ENCODE measurements at regions not wholly inside any gene's neighbourhood (a gene's known extent, or its start where the extent isn't known, plus 50 kb on each side); places are given as distances from the start of the nearest gene placed in this dataset.

DNA sequence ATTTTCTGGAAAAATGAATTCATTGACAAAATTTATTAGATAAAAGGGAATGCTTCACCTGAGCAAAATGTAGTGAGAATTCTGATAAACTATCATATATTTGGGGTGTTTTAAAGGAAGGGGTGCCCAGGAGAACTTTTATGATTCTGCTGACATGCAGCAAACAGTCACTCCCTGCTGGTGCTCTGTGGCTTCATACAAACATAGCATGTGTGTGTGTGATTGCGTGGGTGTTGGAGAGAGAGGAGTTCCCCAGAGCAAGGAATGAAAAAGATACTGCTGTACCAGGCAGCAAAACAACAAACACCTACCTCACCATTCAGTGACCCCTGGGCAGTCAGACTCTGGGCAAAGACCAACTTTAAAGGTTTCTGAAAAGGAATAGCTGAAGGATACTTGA is 546.7 kb downstream of the RFC3 start:
- no peak for DNase-seq (ENCODE audit: extremely low read depth, insufficient read length)
- TF ChIP-seq, protein P1, sequence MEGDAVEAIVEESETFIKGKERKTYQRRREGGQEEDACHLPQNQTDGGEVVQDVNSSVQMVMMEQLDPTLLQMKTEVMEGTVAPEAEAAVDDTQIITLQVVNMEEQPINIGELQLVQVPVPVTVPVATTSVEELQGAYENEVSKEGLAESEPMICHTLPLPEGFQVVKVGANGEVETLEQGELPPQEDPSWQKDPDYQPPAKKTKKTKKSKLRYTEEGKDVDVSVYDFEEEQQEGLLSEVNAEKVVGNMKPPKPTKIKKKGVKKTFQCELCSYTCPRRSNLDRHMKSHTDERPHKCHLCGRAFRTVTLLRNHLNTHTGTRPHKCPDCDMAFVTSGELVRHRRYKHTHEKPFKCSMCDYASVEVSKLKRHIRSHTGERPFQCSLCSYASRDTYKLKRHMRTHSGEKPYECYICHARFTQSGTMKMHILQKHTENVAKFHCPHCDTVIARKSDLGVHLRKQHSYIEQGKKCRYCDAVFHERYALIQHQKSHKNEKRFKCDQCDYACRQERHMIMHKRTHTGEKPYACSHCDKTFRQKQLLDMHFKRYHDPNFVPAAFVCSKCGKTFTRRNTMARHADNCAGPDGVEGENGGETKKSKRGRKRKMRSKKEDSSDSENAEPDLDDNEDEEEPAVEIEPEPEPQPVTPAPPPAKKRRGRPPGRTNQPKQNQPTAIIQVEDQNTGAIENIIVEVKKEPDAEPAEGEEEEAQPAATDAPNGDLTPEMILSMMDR (IDR thresholded peaks at IDR 0.05; ENCODE audit: insufficient read depth, low read length, poor library complexity, severe bottlenecking), result no peak
- H3K4me3 ChIP-seq (replicated peaks; ENCODE audit: low read depth, low read length), result no peak overlapping the region
- H3K36me3 ChIP-seq (ENCODE audit: control insufficient read depth, insufficient read depth, low read length), result no peaks in the 10 kb centered on the region
- no peaks in the 10 kb centered on the region for H3K27me3 ChIP-seq (replicated peaks; ENCODE audit: control insufficient read depth, insufficient read depth, low read length)

DNA sequence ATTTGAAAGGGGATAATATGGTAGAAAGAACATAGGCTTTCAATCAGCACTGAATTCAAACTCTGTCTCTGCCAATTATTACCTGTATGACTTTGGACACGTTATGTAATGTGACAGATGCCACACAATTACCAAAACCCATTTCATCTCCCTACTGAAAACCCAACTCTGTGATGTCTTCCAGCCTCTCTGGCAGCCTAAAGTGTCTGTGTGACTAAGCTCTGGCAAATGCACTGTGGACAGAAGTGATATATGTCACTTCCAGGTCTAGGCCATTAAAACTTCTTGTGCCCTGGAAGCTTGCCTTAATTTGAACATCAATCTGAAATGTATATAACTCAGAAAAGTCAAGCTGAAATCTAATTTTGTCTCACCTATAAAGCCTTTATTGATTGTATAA is 552.0 kb downstream of the RFC3 start:
- TF ChIP-seq, protein P1 (IDR thresholded peaks at IDR 0.05; ENCODE audit: insufficient read depth, low read length, poor library complexity, severe bottlenecking), result no peak
- DNase-seq (ENCODE audit: extremely low read depth, insufficient read length), result no peak
- no peak overlapping the region for H3K4me3 ChIP-seq (replicated peaks; ENCODE audit: low read depth, low read length)
- H3K27me3 ChIP-seq (replicated peaks; ENCODE audit: control insufficient read depth, insufficient read depth, low read length), result no peaks in the 10 kb centered on the region
- H3K36me3 ChIP-seq (ENCODE audit: control insufficient read depth, insufficient read depth, low read length), result no peaks in the 10 kb centered on the region

DNA sequence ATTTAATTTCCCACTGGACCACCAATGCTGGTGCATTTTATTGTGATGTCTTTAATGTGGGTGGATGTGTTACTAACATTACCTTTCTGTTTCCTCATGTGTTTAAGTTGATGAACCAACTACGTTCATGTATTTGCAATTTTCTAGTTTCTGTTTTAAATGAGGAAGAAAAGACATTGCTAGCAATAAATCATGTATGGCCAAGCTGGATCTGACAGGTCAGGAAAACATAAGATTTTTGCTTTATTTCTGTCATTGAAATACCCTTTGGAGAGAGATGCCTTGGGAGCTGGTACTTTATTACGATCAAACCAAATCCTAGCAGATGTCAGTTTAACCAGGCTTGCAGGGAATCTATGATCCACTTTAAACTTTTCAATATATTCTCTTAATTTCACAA is 553.2 kb downstream of the RFC3 start:
- DNase-seq (ENCODE audit: extremely low read depth, insufficient read length), result no peak
- no peak overlapping the region for H3K4me3 ChIP-seq (replicated peaks; ENCODE audit: low read depth, low read length)
- TF ChIP-seq, protein P1 (IDR thresholded peaks at IDR 0.05; ENCODE audit: insufficient read depth, low read length, poor library complexity, severe bottlenecking), result no peak
- no peaks in the 10 kb centered on the region for H3K27me3 ChIP-seq (replicated peaks; ENCODE audit: control insufficient read depth, insufficient read depth, low read length)
- H3K36me3 ChIP-seq (ENCODE audit: control insufficient read depth, insufficient read depth, low read length), result no peaks in the 10 kb centered on the region

DNA sequence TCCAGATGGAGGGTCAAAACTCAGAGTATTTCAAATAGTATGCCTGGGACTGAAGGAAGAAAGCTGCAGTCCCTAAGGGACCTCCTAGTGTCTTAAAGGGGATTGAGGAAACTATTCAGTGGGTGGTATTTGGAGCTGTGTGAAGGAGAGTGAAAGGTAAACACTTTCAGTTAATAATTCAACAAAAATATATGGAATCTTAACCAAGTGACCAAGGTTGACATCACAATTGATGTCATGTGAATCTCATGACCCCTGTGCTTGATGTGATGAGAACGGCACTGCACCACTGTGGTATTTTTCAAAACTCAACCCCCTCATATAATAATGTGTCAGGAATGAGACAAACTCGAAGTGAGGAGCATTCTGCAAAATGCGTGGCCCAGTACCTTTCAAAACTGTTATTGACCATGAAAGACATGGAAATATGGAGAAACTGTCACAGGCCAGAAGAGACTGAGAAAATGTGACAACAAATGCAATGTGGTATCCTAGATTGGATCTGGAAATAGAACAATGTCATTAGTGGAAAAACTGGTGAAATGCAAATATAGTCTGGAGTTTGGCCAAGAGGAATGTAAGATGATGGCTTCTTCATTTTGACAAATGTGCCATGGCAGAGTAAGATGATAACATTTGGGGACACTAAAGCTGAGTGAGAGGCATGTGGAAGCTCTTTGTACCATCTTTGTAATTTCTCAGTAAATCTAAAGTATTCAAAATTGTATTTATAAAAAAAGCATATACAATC is 553.9 kb downstream of the RFC3 start:
- DNase-seq (ENCODE audit: extremely low read depth, insufficient read length), result no peak
- TF ChIP-seq, protein P1 (IDR thresholded peaks at IDR 0.05; ENCODE audit: insufficient read depth, low read length, poor library complexity, severe bottlenecking), result no peak
- Histone ChIP-seq H3K27me3 (replicated peaks; ENCODE audit: control insufficient read depth, insufficient read depth, low read length) (no peaks in the 10 kb centered on the region), H3K4me3 (replicated peaks; ENCODE audit: low read depth, low read length) (no peak overlapping the region), H3K36me3 (ENCODE audit: control insufficient read depth, insufficient read depth, low read length) (no peaks in the 10 kb centered on the region)

DNA sequence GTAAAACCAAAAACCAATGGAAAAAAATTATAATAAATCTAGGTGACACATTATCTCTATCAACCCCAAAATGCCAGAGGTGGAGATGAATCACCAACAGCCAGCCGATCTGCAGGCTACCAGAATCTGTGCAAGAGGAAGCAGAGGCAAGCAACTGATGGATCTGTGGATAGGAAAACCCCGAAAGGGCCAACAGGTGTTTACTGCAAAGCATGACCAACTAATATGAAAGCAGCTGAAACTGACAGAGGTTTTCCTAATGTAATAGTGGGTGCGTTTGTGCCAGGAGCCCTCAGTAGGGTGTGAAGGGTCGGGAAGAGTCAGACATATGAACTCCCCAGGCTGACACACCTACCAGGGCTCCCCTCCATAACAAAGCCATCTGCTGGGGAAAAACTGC is 554.6 kb downstream of the RFC3 start:
- no peak overlapping the region for H3K4me3 ChIP-seq (replicated peaks; ENCODE audit: low read depth, low read length)
- H3K36me3 ChIP-seq (ENCODE audit: control insufficient read depth, insufficient read depth, low read length), result no peaks in the 10 kb centered on the region
- DNase-seq (ENCODE audit: extremely low read depth, insufficient read length), result no peak
- TF ChIP-seq, protein P1 (IDR thresholded peaks at IDR 0.05; ENCODE audit: insufficient read depth, low read length, poor library complexity, severe bottlenecking), result no peak
- no peaks in the 10 kb centered on the region for H3K27me3 ChIP-seq (replicated peaks; ENCODE audit: control insufficient read depth, insufficient read depth, low read length)

DNA sequence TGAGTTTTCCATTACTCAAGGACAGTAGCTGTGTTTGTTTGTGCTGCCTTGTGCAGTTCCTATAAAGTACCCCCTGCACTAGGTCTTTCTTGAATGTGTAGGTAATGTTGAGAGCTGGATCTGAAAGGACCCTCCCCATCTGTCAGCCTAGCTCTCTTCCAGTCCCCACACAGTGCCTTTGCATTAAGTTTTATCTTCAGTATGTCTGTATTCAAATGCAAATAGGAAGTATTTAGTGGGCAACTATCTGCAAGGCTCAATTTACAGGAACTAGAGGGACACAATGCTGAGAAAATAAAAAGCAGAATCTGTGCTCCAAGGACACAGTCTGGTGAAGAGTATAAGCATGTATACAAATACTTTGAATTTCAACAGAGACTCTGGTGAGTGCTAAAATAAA is 558.5 kb downstream of the RFC3 start:
- TF ChIP-seq, protein P1 (IDR thresholded peaks at IDR 0.05; ENCODE audit: insufficient read depth, low read length, poor library complexity, severe bottlenecking), result no peak
- Histone ChIP-seq H3K36me3 (ENCODE audit: control insufficient read depth, insufficient read depth, low read length) (no peaks in the 10 kb centered on the region), H3K27me3 (replicated peaks; ENCODE audit: control insufficient read depth, insufficient read depth, low read length) (no peaks in the 10 kb centered on the region), H3K4me3 (replicated peaks; ENCODE audit: low read depth, low read length) (no peak overlapping the region)
- DNase-seq (ENCODE audit: extremely low read depth, insufficient read length), result no peak
